Mesodermal cell (in vitro differentiated cells): ENCODE measurements at regions not wholly inside any gene's neighbourhood (a gene's known extent, or its start where the extent isn't known, plus 50 kb on each side); places are given as distances from the start of the nearest gene placed in this dataset.

Experiments used
- H3K27ac ChIP-seq: 2 replicates; pipeline ENCODE4 v1.7.0; 2013; ENCODE audit warnings: mild to moderate bottlenecking, low read depth, low read length, moderate library complexity; ENCODE audit not compliant: severe bottlenecking
- H3K36me3 ChIP-seq: 2 replicates; pipeline ENCODE4 v1.7.1; 2013; ENCODE audit warnings: mild to moderate bottlenecking, low read length, moderate library complexity; ENCODE audit not compliant: control insufficient read depth, insufficient read depth
- H3K4me1 ChIP-seq: one replicate; pipeline ENCODE4 v1.7.1; 2013; ENCODE audit warnings: mild to moderate bottlenecking, low read length; ENCODE audit not compliant: insufficient read depth, control insufficient read depth, poor library complexity, severe bottlenecking
- H3K4me3 ChIP-seq: 2 replicates; pipeline ENCODE4 v1.7.0; 2013; ENCODE audit warnings: low read length, control low read depth, mild to moderate bottlenecking; ENCODE audit not compliant: insufficient read depth, poor library complexity, severe bottlenecking; ENCODE audit errors: extremely low read depth
- H3K9me3 ChIP-seq: 2 replicates; pipeline ENCODE4 v1.7.1; 2013; ENCODE audit warnings: mild to moderate bottlenecking, low read length, moderate library complexity; ENCODE audit not compliant: control insufficient read depth
- WGBS, 2 experiments: methylation state at CpG; one replicate each; pipeline ENCODE4 v1.1.5; 2013; ENCODE audit warnings: missing lambda C conversion rate in 2 of 2; ENCODE audit not compliant: insufficient coverage in 2 of 2; 5-methylcytosine and 5-hydroxymethylcytosine counted together

DNA sequence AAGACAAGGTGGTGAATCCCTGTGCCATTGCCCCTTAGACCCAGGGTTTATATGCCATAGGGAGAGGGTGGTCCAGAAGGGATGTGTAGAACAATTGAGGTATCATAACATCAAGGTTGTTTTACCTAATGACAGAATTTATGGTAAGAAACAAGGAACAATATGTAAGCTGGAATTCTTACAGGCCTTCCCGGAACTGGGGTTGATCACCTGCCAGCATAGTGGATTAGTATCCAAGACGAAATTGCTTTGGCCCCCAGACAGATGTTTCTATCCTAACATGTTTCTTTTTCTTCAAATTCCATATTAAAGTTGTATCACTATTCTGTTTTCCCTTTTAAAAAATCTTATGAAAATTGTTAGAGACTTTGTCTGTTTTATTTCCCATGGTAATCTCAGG, 343.8 kb upstream of the ANO3 start:
- Histone ChIP-seq H3K9me3 (no peaks in the 10 kb centered on the region), H3K36me3 (no peaks in the 10 kb centered on the region), H3K4me1 (no peaks in the 10 kb centered on the region), H3K27ac (no peak overlapping the region), H3K4me3 (no peak overlapping the region)
- WGBS, 2 experiments: 80 to 100% methylated on average over 1 to 2 of the region's 2 CpGs

DNA sequence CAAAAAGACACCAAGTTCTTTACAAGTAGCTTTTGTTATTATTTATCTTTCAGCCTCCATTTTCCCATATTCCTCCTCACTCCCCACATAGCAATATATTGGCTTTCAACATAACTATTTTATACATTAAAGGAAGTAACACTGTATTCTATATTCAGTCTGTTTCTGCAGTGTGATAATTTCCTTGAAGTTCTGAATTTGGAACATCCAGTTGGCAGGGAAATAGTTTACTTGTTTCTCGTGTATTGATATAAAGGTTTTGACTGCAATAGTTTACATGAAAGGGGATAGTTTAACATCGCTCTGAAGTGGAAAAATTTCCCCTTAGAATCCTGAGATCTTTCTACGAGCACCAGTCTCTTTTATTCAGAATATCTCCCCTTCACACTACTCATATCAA, 341.5 kb upstream of the ANO3 start:
- Histone ChIP-seq H3K4me3 (no peak overlapping the region), H3K9me3 (no peaks in the 10 kb centered on the region), H3K27ac (no peak overlapping the region), H3K36me3 (no peaks in the 10 kb centered on the region), H3K4me1 (no peaks in the 10 kb centered on the region)
- WGBS, 2 experiments: 75 to 80% methylated on average over 1 to 2 of the region's 3 CpGs

DNA sequence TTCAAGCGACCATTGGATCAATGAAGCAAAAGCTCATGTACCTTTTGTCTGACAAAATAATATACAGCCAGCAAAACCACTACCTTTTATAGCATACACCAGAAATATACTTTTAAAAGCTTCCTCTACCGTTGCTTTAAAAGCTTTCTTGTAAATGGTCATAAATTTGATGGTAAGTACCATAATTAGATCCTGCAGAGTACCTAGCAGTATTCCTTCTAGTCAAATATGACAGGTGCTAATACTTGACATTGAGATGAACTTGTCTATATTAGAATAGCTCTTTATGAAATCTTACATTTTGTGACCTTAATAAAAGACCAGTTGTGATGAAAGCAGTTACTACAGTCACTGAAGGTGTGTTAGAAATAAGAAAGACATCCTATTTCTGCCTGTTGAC, 340.5 kb upstream of the ANO3 start:
- no peaks in the 10 kb centered on the region for H3K9me3 ChIP-seq
- no peak overlapping the region for H3K4me3 ChIP-seq
- no peaks in the 10 kb centered on the region for H3K4me1 ChIP-seq
- no peaks in the 10 kb centered on the region for H3K36me3 ChIP-seq
- H3K27ac ChIP-seq: no peak overlapping the region
- WGBS, 2 experiments: 60 to 100% methylated on average over 1 of the region's 2 CpGs

DNA sequence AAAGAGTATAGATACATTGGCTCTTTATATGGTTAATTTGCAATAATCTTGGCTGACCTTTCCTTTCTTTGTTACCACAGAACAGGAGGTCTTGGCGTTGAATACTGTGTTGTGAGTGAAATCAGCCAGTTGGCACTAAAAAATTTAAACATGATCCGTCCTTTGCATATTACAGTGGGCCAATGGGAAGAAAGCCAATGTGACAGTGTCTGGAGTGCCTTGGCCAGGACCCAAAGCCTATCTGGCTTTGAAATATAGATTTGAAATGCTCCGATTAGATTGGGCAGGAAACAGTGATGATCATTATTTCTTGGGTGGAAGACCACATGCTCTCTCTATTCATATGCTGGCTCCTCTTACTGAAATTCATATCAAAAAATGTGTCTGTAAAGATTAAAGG, 339.6 kb upstream of the ANO3 start:
- 90% methylated on average over 1 to 2 of the region's 3 CpGs for WGBS, 2 experiments
- H3K4me1 ChIP-seq: no peaks in the 10 kb centered on the region
- H3K9me3 ChIP-seq: no peaks in the 10 kb centered on the region
- no peak overlapping the region for H3K4me3 ChIP-seq
- no peaks in the 10 kb centered on the region for H3K36me3 ChIP-seq
- no peak overlapping the region for H3K27ac ChIP-seq

DNA sequence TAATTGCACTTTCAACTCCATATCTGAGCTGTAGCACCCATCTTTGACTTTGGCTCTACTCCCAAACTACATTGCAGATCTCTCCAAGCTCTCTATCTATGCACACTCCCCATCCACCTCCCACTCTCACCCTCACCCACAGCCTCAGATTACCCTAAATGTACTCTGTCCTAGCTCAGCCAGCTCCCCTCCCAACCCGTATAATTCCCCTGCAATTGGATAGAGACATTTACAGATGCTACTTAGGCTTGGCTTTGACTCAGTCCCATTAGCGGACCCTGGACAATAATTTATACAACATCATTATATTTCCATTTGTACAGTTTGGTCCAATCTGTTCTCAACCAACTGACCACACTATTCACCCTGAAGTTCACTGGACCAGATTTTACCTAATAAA, 338.9 kb upstream of the ANO3 start:
- H3K27ac ChIP-seq: no peak overlapping the region

DNA sequence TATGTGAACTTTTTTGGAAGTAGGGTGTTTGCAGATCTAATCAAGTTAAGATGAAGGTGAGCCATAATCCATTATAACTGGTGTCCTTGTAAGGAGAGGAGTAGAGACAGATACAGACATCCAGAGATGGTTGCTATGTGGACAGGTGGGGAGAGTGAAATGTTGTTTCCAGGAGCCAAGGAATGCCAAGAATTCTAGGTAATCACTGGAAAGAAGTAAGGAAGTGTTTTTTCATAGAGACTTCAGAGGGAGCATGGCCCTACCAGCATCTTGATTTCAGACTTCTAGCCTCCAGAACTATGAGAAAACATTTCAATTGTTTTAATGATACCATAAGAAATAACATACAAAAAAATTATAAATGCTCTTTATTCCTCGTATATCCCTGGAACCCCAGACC, 320.5 kb upstream of the ANO3 start:
- Histone ChIP-seq H3K27ac (no peak overlapping the region), H3K9me3 (no peaks in the 10 kb centered on the region), H3K4me3 (no peak overlapping the region), H3K4me1 (no peaks in the 10 kb centered on the region), H3K36me3 (no peaks in the 10 kb centered on the region)
- WGBS, 2 experiments: no CpG with 5 or more reads among the region's 1 CpG

More for the DNA sequence above, 338.9 kb upstream of the ANO3 start:
- H3K9me3 ChIP-seq: no peaks in the 10 kb centered on the region
- 75 to 89% methylated on average over 1 to 2 of the region's 2 CpGs for WGBS, 2 experiments
- no peak overlapping the region for H3K4me3 ChIP-seq
- no peaks in the 10 kb centered on the region for H3K36me3 ChIP-seq
- no peaks in the 10 kb centered on the region for H3K4me1 ChIP-seq

DNA sequence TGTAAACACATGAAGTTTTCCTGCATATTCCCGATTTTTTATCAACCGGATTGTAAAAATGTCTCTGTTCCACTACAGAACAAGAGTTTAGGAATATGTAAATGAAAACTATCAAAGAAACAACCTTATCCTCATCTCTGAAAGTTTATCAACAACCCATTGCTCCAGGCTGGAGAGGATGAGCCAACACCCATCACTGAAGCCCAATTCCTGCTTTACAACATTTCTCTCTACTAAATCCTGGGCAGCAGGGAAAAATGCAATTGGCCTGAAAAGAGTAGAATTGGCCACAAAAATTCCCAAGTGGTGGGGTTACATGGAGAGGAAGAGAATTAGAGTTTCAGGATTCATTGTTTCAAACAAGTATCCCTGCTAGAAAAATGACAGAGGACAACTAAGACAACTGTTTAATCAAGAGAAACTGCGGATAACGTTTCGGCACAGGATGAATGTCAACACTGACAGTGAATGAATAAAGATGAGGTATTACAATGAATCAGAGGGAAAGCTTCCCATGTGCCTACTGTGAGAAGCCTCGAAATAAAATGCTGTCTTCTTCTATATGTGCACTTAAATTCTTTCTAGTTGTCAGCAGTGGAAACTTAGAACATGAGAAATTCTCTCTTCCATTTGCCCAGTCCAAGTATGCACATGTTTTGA, 317.3 kb upstream of the ANO3 start:
- no peaks in the 10 kb centered on the region for H3K9me3 ChIP-seq
- 93 to 96% methylated on average over 3 of the region's 6 CpGs for WGBS, 2 experiments
- no peaks in the 10 kb centered on the region for H3K36me3 ChIP-seq
- no peaks in the 10 kb centered on the region for H3K4me1 ChIP-seq
- no peak overlapping the region for H3K4me3 ChIP-seq
- H3K27ac ChIP-seq: no peak overlapping the region

DNA sequence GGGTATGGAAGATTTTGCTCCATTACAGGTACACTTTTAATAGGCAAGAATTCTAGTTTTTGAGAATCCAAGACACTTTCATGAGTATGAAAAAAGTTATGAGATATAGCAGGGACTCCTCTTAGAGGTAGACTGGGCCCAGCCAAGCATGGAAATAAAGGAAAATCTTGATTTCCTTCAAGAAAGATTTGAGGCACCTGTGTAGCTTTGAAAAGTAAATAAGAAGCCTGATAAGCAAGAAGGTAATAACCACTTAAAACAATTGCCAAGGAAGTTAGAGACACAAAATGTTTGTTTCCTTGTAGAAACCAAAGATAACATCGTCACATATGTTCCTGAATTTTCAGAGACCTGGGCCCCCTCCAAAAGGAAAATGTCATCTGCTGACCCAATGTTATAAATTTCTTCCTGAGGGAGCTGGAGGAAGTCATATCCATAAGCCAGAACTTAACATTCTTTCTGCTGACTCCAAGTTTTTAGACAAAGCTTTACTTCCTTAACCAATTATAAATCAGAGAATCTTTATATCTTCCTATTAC, 314.5 kb upstream of the ANO3 start:
- H3K9me3 ChIP-seq: no peaks in the 10 kb centered on the region
- no peaks in the 10 kb centered on the region for H3K36me3 ChIP-seq
- no peak overlapping the region for H3K27ac ChIP-seq
- no peak overlapping the region for H3K4me3 ChIP-seq
- WGBS, 2 experiments: 83% methylated on average over 1 of the region's 1 CpG; no CpG with 5 or more reads in 1 of the 2 experiments
- H3K4me1 ChIP-seq: no peaks in the 10 kb centered on the region

DNA sequence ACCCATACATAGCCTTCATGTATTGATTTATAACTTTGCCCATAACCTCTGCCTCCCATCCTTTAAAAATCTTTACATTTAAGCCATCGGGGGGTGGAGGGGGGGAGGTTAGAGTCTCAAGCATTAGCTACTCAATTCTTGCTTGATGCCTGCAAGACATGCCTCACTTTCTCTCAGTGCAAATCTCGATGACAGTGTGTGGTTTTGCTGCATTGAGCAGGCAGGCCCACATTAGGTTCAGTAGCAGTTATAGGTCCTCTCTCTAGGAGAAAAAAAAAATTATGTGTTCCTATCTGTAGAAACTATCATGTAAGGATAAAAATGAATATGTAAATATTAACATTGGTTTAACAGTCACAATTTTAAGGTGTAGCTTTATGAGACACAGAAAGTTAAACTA, 314.0 kb upstream of the ANO3 start:
- Histone ChIP-seq H3K27ac (no peak overlapping the region), H3K36me3 (no peaks in the 10 kb centered on the region), H3K4me1 (no peaks in the 10 kb centered on the region), H3K4me3 (no peak overlapping the region), H3K9me3 (no peaks in the 10 kb centered on the region)
- WGBS, 2 experiments: 57% methylated on average over 1 of the region's 2 CpGs; no CpG with 5 or more reads in 1 of the 2 experiments

DNA sequence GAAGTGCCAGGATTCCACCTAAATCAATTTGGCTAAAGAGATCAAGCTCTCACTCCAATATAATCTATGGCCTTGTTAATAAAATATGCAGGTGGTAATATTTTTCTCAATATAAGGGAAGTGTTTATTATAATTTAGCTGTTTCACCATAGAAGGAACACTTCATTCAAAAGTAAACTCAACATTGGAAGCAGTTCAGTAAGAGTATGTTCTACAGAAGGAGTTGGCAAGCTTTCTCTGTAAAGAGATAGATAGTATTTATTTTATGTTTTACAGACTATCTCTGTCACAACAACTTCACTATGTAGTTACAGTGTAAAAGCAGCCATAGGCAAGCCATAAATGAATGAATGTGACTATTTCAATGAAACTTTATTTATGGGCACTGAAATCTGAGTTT, 313.6 kb upstream of the ANO3 start:
- Histone ChIP-seq H3K9me3 (no peaks in the 10 kb centered on the region), H3K27ac (no peak overlapping the region), H3K4me3 (no peak overlapping the region), H3K36me3 (no peaks in the 10 kb centered on the region), H3K4me1 (peaks cover 3% of the 10 kb centered on the region)

DNA sequence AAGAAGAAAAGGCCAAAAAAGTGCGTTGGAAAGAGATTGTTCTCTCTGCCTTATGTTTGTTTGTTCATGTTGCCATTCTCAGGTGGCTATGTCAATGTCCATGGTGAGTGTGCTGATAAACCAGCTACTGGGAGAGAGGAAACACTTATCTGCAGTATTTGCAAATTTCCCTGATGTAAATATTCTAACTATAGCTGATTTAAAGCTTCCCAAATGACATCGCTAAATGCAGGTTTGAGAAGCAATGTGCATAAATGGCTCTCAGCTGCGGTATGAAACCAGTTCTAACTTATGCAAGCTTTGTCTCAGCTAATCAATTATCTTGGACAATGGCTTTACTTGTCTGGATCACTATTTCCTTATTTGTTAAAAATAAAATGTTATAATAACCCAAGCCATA, 312.5 kb upstream of the ANO3 start:
- no peaks in the 10 kb centered on the region for H3K9me3 ChIP-seq
- WGBS, 2 experiments: 84 to 100% methylated on average over 2 to 3 of the region's 3 CpGs
- H3K36me3 ChIP-seq: no peaks in the 10 kb centered on the region
- H3K4me1 ChIP-seq: peaks cover 3% of the 10 kb centered on the region
- H3K4me3 ChIP-seq: no peak overlapping the region
- H3K27ac ChIP-seq: no peak overlapping the region
